Right atrium auricular region (tissue), 2 donors: ENCODE measurements at regions not wholly inside any gene's neighbourhood (a gene's known extent, or its start where the extent isn't known, plus 50 kb on each side); places are given as distances from the start of the nearest gene placed in this dataset.

Source experiments
- DNase-seq: peaks from one replicate; pipeline ENCODE4 v3.0.0-alpha.2; 2019; ENCODE audit warnings: low spot score
- H3K27ac ChIP-seq, 2 donors: fragments of 200-600 bp; sonication (generic); 1 replicate in 1 of 2; 2 replicates in 1 of 2; pipeline ENCODE4 v1.5.1; 2016 to 2019
- H3K27me3 ChIP-seq, 2 donors: fragments of 200-600 bp; sonication (generic); one replicate each; pipeline versions ENCODE4 v1.5.1 to v1.6.0; 2017 to 2019
- H3K36me3 ChIP-seq: fragments of 200-600 bp; sonication (generic); one replicate; pipeline ENCODE4 v1.5.1; 2016
- H3K4me1 ChIP-seq, 2 donors: fragments of 200-600 bp; sonication (generic); one replicate each; pipeline versions ENCODE4 v1.5.1 to v1.6.0; 2017 to 2019
- H3K4me3 ChIP-seq, 2 donors: fragments of 200-600 bp; sonication (generic); 1 replicate in 1 of 2; 2 replicates in 1 of 2; pipeline ENCODE4 v1.5.1; 2017 to 2019; ENCODE audit warnings: mild to moderate bottlenecking in 1 of 2, moderate library complexity in 1 of 2
- H3K9me3 ChIP-seq, 2 donors: fragments of 200-600 bp; sonication (generic); one replicate each; pipeline ENCODE4 v1.5.1; 2019
- TF ChIP-seq, protein P1 (sequence below), 2 donors: fragments of 200-600 bp; sonication (generic); IDR thresholded peaks; one replicate each; pipeline ENCODE4 v1.5.1; 2019; ENCODE audit warnings: antibody characterized with exemption in 2 of 2

DNA sequence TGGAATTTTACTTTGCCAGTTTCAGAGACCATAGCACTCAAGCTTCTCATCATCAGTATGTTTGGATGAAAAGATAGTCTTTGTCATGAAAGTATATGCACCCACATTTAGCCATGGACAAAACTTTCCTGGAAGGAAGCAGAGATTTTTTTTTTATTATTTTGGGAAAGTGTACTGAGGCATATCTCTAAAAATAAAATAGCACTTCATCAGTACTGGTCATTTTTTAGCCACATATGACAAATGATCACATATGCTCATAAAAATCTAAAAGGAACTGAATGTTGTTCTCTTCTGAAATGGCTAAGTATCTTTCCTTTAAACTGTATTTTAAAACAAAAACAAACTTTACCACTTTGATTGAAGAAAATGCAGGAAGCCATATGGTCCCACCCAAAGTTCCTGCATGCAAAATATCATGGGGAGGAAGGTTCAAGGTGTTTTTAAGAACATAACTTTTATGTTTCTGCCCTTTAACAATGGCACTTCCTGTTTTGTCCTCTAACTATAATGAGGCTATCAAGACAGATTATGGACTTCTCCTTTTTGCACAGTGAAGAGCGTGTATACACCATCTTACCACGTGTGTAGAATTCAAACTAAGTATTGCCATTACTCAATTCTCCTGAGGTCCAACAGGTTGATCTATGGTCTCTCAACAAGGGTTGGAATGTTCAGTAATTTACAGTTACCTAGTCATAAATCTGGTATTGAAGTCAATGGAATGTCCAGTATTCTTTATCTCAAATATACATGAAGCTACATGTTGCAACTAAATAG is 77.1 kb upstream of the SLC39A10 start:
- H3K4me3 ChIP-seq = no peak overlapping the region
- TF ChIP-seq, protein P1, sequence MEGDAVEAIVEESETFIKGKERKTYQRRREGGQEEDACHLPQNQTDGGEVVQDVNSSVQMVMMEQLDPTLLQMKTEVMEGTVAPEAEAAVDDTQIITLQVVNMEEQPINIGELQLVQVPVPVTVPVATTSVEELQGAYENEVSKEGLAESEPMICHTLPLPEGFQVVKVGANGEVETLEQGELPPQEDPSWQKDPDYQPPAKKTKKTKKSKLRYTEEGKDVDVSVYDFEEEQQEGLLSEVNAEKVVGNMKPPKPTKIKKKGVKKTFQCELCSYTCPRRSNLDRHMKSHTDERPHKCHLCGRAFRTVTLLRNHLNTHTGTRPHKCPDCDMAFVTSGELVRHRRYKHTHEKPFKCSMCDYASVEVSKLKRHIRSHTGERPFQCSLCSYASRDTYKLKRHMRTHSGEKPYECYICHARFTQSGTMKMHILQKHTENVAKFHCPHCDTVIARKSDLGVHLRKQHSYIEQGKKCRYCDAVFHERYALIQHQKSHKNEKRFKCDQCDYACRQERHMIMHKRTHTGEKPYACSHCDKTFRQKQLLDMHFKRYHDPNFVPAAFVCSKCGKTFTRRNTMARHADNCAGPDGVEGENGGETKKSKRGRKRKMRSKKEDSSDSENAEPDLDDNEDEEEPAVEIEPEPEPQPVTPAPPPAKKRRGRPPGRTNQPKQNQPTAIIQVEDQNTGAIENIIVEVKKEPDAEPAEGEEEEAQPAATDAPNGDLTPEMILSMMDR (IDR thresholded peaks at IDR 0.05) = no peak
- no peaks in the 10 kb centered on the region for H3K9me3 ChIP-seq
- H3K36me3 ChIP-seq = no peaks in the 10 kb centered on the region
- no peaks in the 10 kb centered on the region for H3K4me1 ChIP-seq
- no peak overlapping the region for H3K27ac ChIP-seq
- DNase-seq = no peak
- H3K27me3 ChIP-seq = no peaks in the 10 kb centered on the region

DNA sequence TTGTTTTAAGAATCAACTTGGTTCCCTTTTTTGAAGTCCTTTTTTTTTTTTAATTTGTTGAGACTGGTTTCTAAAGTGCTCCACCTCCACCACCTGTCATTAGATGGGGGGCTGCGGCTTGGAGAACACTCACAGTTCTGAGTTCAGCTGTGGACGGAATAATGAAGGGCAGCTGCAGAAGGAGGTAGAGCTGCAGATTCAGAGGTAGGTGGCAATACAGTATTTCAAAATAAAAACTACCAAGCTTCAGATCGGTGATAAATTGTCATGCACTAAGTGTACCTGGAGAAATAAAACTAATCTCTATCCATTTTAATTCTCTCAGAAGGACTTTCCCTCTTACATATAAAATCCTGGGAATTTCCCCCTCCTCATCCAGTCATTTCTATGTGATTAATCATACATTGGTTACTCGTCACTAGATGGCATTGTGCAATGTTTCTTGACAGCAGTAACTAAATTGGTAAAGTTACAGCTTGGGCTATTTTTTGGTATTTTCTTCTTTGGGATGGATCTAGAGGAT is 81.1 kb upstream of the SLC39A10 start:
- TF ChIP-seq, protein P1 (IDR thresholded peaks at IDR 0.05) = peak in 1 of 2 donors; percentile 51
- Histone ChIP-seq H3K9me3 (no peaks in the 10 kb centered on the region), H3K27ac (no peak overlapping the region), H3K27me3 (no peaks in the 10 kb centered on the region), H3K4me3 (no peak overlapping the region), H3K36me3 (no peaks in the 10 kb centered on the region), H3K4me1 (no peaks in the 10 kb centered on the region)
- no peak for DNase-seq

DNA sequence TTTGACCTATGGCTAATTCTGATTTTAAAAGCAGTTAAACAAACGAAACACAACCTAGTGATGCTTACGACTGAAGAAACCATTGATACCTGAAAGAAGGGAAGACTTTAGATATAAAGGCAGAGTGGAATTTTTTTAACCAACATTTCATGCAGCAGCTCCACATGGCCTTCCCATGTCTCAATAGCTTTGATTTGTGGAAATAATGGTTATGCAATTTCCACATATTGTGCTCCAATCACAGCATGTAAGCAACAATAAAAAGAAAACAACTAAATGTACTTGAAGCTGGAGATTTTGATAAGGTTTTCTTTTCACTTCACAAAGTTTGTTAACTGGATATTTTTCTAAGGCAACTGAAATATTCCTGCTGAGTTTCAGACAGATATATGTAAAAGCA is 82.0 kb upstream of the SLC39A10 start:
- H3K4me1 ChIP-seq = no peaks in the 10 kb centered on the region
- TF ChIP-seq, protein P1 (IDR thresholded peaks at IDR 0.05) = no peak
- no peaks in the 10 kb centered on the region for H3K9me3 ChIP-seq
- DNase-seq = no peak
- no peaks in the 10 kb centered on the region for H3K27me3 ChIP-seq
- no peak overlapping the region for H3K27ac ChIP-seq
- no peak overlapping the region for H3K4me3 ChIP-seq
- H3K36me3 ChIP-seq = no peaks in the 10 kb centered on the region

DNA sequence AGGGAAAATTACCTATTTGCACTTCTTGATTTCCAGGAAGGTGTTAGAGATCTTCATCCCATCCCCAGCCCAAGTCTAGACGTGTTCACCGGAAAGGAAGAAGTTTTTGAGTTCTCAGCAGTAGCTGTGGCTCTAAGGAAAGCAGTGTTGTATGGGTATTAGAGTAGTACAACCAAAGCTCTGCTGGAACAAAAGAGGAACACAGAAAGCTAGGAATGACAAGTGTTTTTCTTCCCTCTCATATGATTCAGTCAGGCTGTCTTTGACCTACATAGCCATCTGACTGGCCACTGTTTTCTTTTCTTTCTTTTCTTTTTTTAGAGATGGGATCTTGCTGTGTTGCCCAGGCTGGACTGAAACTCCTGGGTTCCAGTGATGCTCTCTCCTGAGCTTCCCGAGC is 82.7 kb upstream of the SLC39A10 start:
- H3K36me3 ChIP-seq = no peaks in the 10 kb centered on the region
- H3K9me3 ChIP-seq = no peaks in the 10 kb centered on the region
- no peak overlapping the region for H3K27ac ChIP-seq
- no peaks in the 10 kb centered on the region for H3K27me3 ChIP-seq
- DNase-seq = no peak
- H3K4me1 ChIP-seq = no peaks in the 10 kb centered on the region
- TF ChIP-seq, protein P1 (IDR thresholded peaks at IDR 0.05) = no peak
- H3K4me3 ChIP-seq = no peak overlapping the region

DNA sequence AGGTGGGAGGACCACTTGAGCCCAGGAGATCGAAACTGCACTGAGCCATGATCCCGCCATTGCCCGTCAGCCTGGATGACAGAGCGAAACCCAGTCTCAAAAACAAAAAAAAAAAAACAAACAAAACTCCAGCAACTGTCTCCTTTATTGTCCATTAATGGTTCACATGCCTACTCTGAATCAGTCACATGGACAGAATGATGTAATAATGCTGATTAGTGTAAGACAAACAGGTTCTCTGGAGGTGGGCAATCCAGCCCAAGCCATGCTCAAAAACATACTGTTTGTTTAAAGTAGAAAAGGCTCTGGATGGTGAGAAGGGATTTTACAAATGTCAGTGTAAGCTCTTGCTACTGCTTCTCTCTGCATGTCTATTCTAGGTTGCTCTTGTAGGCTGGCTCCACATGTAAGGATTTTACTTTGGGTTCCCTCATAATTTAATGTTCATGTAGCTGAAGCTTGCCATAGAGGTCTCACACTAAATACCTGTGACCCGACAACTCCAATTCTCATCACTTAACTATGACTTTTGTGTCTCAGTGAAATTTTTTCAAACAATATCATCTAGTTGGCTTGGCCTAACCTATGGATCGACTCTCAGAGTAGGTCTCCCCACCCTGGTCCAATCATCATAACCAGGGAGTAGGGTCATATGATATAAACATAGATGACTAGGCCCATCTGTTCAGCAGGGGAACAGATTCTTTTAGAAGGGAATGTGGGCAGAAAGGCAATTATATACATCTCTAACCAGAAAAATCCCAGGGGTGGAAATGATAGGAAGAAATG is 83.9 kb upstream of the SLC39A10 start:
- Histone ChIP-seq H3K9me3 (no peaks in the 10 kb centered on the region), H3K27ac (no peak overlapping the region), H3K36me3 (no peaks in the 10 kb centered on the region), H3K27me3 (no peaks in the 10 kb centered on the region), H3K4me3 (no peak overlapping the region), H3K4me1 (no peaks in the 10 kb centered on the region)
- DNase-seq = no peak
- TF ChIP-seq, protein P1 (IDR thresholded peaks at IDR 0.05) = no peak
